ENCODE measurements at regions not wholly inside any gene's neighbourhood (a gene's known extent, or its start where the extent isn't known, plus 50 kb on each side); places are given as distances from the start of the nearest gene placed in this dataset.

DNA sequence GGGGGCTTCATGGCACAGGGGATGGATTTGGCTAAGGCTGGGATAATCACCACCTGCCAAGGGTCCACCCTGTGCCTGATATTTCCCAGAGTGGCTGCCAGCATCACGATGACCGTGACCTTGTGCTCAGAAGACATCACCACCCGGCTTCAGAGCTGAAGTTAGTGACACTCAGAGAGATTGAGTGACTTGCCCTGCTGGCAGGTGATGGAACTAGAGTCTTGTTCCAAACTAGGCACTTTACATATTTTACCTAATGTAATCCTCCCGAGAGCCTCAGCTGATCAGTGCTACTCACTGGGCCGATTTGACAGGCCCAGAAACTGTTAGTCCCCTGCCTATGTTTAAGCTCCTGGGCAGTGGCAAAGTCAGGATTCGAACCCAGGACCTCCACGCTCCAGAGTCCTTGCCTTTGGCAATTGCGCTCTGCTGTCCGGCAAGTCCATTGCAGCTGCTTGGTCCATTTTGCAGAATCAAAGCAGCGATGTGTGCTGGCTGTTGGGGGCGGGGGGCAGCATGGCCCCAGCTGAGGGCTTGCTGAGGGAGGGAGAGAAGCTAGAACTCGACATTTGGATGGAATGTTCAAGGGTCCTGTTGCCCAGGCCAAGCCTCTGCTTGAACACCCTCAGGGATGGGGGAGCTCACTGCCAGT lies 74.8 kb upstream of the GATA2 start:
- no peak overlapping the region for H3K4me2 ChIP-seq (ENCODE audit: low read length)
- no peaks in the 10 kb centered on the region for H3K9me2 ChIP-seq (ENCODE audit: insufficient read depth, low read length)
- no peak overlapping the region for H3K27ac ChIP-seq (ENCODE audit: low read length)
- H3K36me3 ChIP-seq (ENCODE audit: insufficient read depth, low read length) = no peaks in the 10 kb centered on the region
- H3K79me2 ChIP-seq (replicated peaks; ENCODE audit: insufficient read depth, low read length) = no peaks in the 10 kb centered on the region
- no peaks in the 10 kb centered on the region for H3K27me3 ChIP-seq (ENCODE audit: insufficient read depth, low read depth, low read length)
- H3F3A ChIP-seq (ENCODE audit: insufficient read depth, low read length, poor library complexity, severe bottlenecking) = no peaks in the 10 kb centered on the region
- no peak overlapping the region for H3K4me3 ChIP-seq (ENCODE audit: low read length)
- no peak overlapping the region for H2AFZ ChIP-seq (ENCODE audit: low read depth, low read length)
- TF ChIP-seq TAF1 (IDR thresholded peaks at IDR 0.05; ENCODE audit: low read depth) (no peak), EP300 (conservative IDR thresholded peaks at IDR 0.05; ENCODE audit: poor library complexity, severe bottlenecking) (no peak), MXI1 (conservative IDR thresholded peaks at IDR 0.05; ENCODE audit: poor library complexity, severe bottlenecking) (no peak), SMC3 (conservative IDR thresholded peaks at IDR 0.05; ENCODE audit: poor library complexity) (no peak), EZH2 (IDR thresholded peaks at IDR 0.05; ENCODE audit: borderline replicate concordance, insufficient read depth, low read length, poor library complexity, severe bottlenecking) (no peak), RAD21 (conservative IDR thresholded peaks at IDR 0.05) (no peak), POLR2AphosphoS5 (IDR thresholded peaks at IDR 0.05) (no peak), REST (IDR thresholded peaks at IDR 0.05; ENCODE audit: borderline replicate concordance) (no peak)
- TF ChIP-seq, protein P1, sequence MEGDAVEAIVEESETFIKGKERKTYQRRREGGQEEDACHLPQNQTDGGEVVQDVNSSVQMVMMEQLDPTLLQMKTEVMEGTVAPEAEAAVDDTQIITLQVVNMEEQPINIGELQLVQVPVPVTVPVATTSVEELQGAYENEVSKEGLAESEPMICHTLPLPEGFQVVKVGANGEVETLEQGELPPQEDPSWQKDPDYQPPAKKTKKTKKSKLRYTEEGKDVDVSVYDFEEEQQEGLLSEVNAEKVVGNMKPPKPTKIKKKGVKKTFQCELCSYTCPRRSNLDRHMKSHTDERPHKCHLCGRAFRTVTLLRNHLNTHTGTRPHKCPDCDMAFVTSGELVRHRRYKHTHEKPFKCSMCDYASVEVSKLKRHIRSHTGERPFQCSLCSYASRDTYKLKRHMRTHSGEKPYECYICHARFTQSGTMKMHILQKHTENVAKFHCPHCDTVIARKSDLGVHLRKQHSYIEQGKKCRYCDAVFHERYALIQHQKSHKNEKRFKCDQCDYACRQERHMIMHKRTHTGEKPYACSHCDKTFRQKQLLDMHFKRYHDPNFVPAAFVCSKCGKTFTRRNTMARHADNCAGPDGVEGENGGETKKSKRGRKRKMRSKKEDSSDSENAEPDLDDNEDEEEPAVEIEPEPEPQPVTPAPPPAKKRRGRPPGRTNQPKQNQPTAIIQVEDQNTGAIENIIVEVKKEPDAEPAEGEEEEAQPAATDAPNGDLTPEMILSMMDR (IDR thresholded peaks at IDR 0.05; ENCODE audit: poor library complexity, severe bottlenecking) = no peak
- no peaks in the 10 kb centered on the region for H4K20me1 ChIP-seq (ENCODE audit: insufficient read depth)
- H3K9ac ChIP-seq (ENCODE audit: low read length) = no peak overlapping the region
- H3K9me3 ChIP-seq (ENCODE audit: low read length) = no peaks in the 10 kb centered on the region

GRCh38 chr3:128567141-128567540 lies 74.1 kb upstream of the GATA2 start:
- Histone ChIP-seq H2AFZ (ENCODE audit: low read depth, low read length) (no peak overlapping the region), H3K36me3 (ENCODE audit: insufficient read depth, low read length) (no peaks in the 10 kb centered on the region), H3K9me2 (ENCODE audit: insufficient read depth, low read length) (no peaks in the 10 kb centered on the region), H3K4me2 (ENCODE audit: low read length) (no peak overlapping the region), H3K9ac (ENCODE audit: low read length) (no peak overlapping the region), H3K9me3 (ENCODE audit: low read length) (no peaks in the 10 kb centered on the region), H3K4me3 (ENCODE audit: low read length) (no peak overlapping the region), H3F3A (ENCODE audit: insufficient read depth, low read length, poor library complexity, severe bottlenecking) (no peaks in the 10 kb centered on the region), H4K20me1 (ENCODE audit: insufficient read depth) (no peaks in the 10 kb centered on the region), H3K79me2 (replicated peaks; ENCODE audit: insufficient read depth, low read length) (no peaks in the 10 kb centered on the region), H3K27ac (ENCODE audit: low read length) (no peak overlapping the region), H3K27me3 (ENCODE audit: insufficient read depth, low read depth, low read length) (no peaks in the 10 kb centered on the region)
- no peak for TF ChIP-seq SMC3 (conservative IDR thresholded peaks at IDR 0.05; ENCODE audit: poor library complexity)
- TF ChIP-seq POLR2AphosphoS5 (IDR thresholded peaks at IDR 0.05) = no peak
- TF ChIP-seq RAD21 (conservative IDR thresholded peaks at IDR 0.05) = no peak
- no peak for TF ChIP-seq EZH2 (IDR thresholded peaks at IDR 0.05; ENCODE audit: borderline replicate concordance, insufficient read depth, low read length, poor library complexity, severe bottlenecking)
- TF ChIP-seq REST (IDR thresholded peaks at IDR 0.05; ENCODE audit: borderline replicate concordance) = no peak
- no peak for TF ChIP-seq EP300 (conservative IDR thresholded peaks at IDR 0.05; ENCODE audit: poor library complexity, severe bottlenecking)
- no peak for TF ChIP-seq MXI1 (conservative IDR thresholded peaks at IDR 0.05; ENCODE audit: poor library complexity, severe bottlenecking)
- no peak for TF ChIP-seq TAF1 (IDR thresholded peaks at IDR 0.05; ENCODE audit: low read depth)
- TF ChIP-seq, protein P1 (IDR thresholded peaks at IDR 0.05; ENCODE audit: poor library complexity, severe bottlenecking) = no peak
